ENCODE measurements at regions not wholly inside any gene's neighbourhood (a gene's known extent, or its start where the extent isn't known, plus 50 kb on each side); places are given as distances from the start of the nearest gene placed in this dataset.

GRCh38 chr1:4509206-4509605, 145.2 kb upstream of the AJAP1 start:
- H3K4me1 ChIP-seq: peaks cover 0 to 9% (median 0%) of the 10 kb centered on the region in 3 donors
- ATAC-seq: no peak
- H3K36me3 ChIP-seq: no peaks in the 10 kb centered on the region
- no peaks in the 10 kb centered on the region for H3K9me3 ChIP-seq
- TF ChIP-seq POLR2A (IDR thresholded peaks at IDR 0.05) (no peak), POLR2AphosphoS5 (IDR thresholded peaks at IDR 0.05) (no peak), CTCF (IDR thresholded peaks at IDR 0.05) (no peak), EP300 (IDR thresholded peaks at IDR 0.05) (no peak)
- no peak overlapping the region for H3K4me3 ChIP-seq
- 66% methylated on average over 4 of the region's 8 CpGs; no CpG with 5 or more reads in 1 of the 2 donors for WGBS, 2 donors (ENCODE audit: low coverage in 1 of 2)
- H3K27me3 ChIP-seq: peaks cover 35% of the 10 kb centered on the region
- H3K27ac ChIP-seq: no peak overlapping the region

- no peak for ATAC-seq
- Histone ChIP-seq H3K36me3 (no peaks in the 10 kb centered on the region), H3K4me1 (peaks cover 0 to 9% (median 0%) of the 10 kb centered on the region in 3 donors), H3K4me3 (no peak overlapping the region), H3K27me3 (peaks cover 46% of the 10 kb centered on the region), H3K27ac (no peak overlapping the region), H3K9me3 (no peaks in the 10 kb centered on the region)
- TF ChIP-seq POLR2AphosphoS5 (IDR thresholded peaks at IDR 0.05) (no peak), EP300 (IDR thresholded peaks at IDR 0.05) (no peak), POLR2A (IDR thresholded peaks at IDR 0.05) (no peak), CTCF (IDR thresholded peaks at IDR 0.05) (no peak)
- WGBS, 2 donors (ENCODE audit: low coverage in 1 of 2): 100% methylated on average over 2 of the region's 4 CpGs; no CpG with 5 or more reads in 1 of the 2 donors
Observed at GRCh38 chr1:4510276-4510691, 144.1 kb upstream of the AJAP1 start.

- H3K36me3 ChIP-seq: no peaks in the 10 kb centered on the region
- ATAC-seq: no peak
- 94 to 100% methylated on average over 1 to 7 of the region's 13 CpGs for WGBS, 2 donors (ENCODE audit: low coverage in 1 of 2)
- H3K4me3 ChIP-seq: no peak overlapping the region
- H3K4me1 ChIP-seq: peaks cover 0 to 9% (median 0%) of the 10 kb centered on the region in 3 donors
- H3K27me3 ChIP-seq: peaks cover 52% of the 10 kb centered on the region
- H3K27ac ChIP-seq: no peak overlapping the region
- TF ChIP-seq POLR2A (IDR thresholded peaks at IDR 0.05) (no peak), CTCF (IDR thresholded peaks at IDR 0.05) (no peak)
- no peaks in the 10 kb centered on the region for H3K9me3 ChIP-seq
Observed at GRCh38 chr1:4511374-4511773, 143.0 kb upstream of the AJAP1 start.

GRCh38 chr1:4512636-4513035, 141.8 kb upstream of the AJAP1 start:
- Histone ChIP-seq H3K27me3 (peaks cover 55% of the 10 kb centered on the region), H3K4me1 (peaks cover 0 to 9% (median 0%) of the 10 kb centered on the region in 3 donors), H3K9me3 (no peaks in the 10 kb centered on the region), H3K4me3 (no peak overlapping the region), H3K27ac (peak overlapping the region in 2 of 4 donors; percentile 14 to 31), H3K36me3 (no peaks in the 10 kb centered on the region)
- 0 to 3% methylated on average over 2 to 6 of the region's 6 CpGs for WGBS, 2 donors (ENCODE audit: low coverage in 1 of 2)
- TF ChIP-seq EP300 (IDR thresholded peaks at IDR 0.05): no peak
- TF ChIP-seq CTCF (IDR thresholded peaks at IDR 0.05): no peak
- no peak for TF ChIP-seq POLR2A (IDR thresholded peaks at IDR 0.05)
- TF ChIP-seq POLR2AphosphoS5 (IDR thresholded peaks at IDR 0.05): no peak
- peak; percentile 35 for ATAC-seq

GRCh38 chr1:4513685-4514084, 140.7 kb upstream of the AJAP1 start:
- ATAC-seq: no peak
- Histone ChIP-seq H3K27me3 (peaks cover 65% of the 10 kb centered on the region), H3K4me1 (peaks cover 0 to 9% (median 0%) of the 10 kb centered on the region in 3 donors), H3K27ac (no peak overlapping the region), H3K9me3 (no peaks in the 10 kb centered on the region), H3K36me3 (no peaks in the 10 kb centered on the region), H3K4me3 (no peak overlapping the region)
- 85% methylated on average over 5 of the region's 7 CpGs; no CpG with 5 or more reads in 1 of the 2 donors for WGBS, 2 donors (ENCODE audit: low coverage in 1 of 2)
- TF ChIP-seq EP300 (IDR thresholded peaks at IDR 0.05): no peak
- no peak for TF ChIP-seq CTCF (IDR thresholded peaks at IDR 0.05)
